ENCODE measurements at regions not wholly inside any gene's neighbourhood (a gene's known extent, or its start where the extent isn't known, plus 50 kb on each side); places are given as distances from the start of the nearest gene placed in this dataset.

GRCh38 chr4:163804001-163804400 lies 309.5 kb downstream of the TMA16 start:
- Histone ChIP-seq H2BK120ac (replicated peaks; ENCODE audit: low read depth, low read length) (no peak overlapping the region), H2BK5ac (ENCODE audit: low read depth, low read length) (no peak overlapping the region), H4K20me1 (replicated peaks in 1 of 2; ENCODE audit: control insufficient read depth in 1 of 2, insufficient read depth in 2 of 2, low read length in 2 of 2) (no peaks in the 10 kb centered on the region), H3K23ac (ENCODE audit: insufficient read length) (no peak overlapping the region), H3K4me2 (ENCODE audit: insufficient read depth in 1 of 2, low read depth in 2 of 2, low read length in 2 of 2) (no peak overlapping the region), H3K23me2 (ENCODE audit: low read depth, low read length) (no peaks in the 10 kb centered on the region), H3K27ac (ENCODE audit: low read depth, low read length) (no peak overlapping the region), H3K79me1 (ENCODE audit: low read depth, low read length) (no peaks in the 10 kb centered on the region), H3K9me3 (ENCODE audit: insufficient read depth in 2 of 2, low read depth in 1 of 2, low read length in 1 of 2) (no peaks in the 10 kb centered on the region), H2BK12ac (ENCODE audit: low read depth, low read length) (no peak overlapping the region), H2AFZ (ENCODE audit: low read length) (no peak overlapping the region), H3K9ac (replicated peaks in 1 of 4; ENCODE audit: extremely low read depth in 1 of 4, low read depth in 3 of 4, low read length in 3 of 4) (no peak overlapping the region), H4K91ac (replicated peaks; ENCODE audit: insufficient read length, low read length) (no peak overlapping the region), H3K56ac (replicated peaks; ENCODE audit: insufficient read length, low read depth, low read length) (no peak overlapping the region), H3K4me3 (ENCODE audit: extremely low read depth in 1 of 4, insufficient read depth in 2 of 4, low read depth in 3 of 4, low read length in 4 of 4) (no peak overlapping the region), H3K36me3 (ENCODE audit: control insufficient read depth in 2 of 4, insufficient read depth in 4 of 4, low read length in 3 of 4) (no peaks in the 10 kb centered on the region), H2BK20ac (ENCODE audit: low read length) (no peak overlapping the region), H3K4me1 (replicated peaks in 1 of 4; ENCODE audit: control insufficient read depth in 3 of 4, insufficient read depth in 4 of 4, low read length in 3 of 4) (no peaks in the 10 kb centered on the region), H4K8ac (ENCODE audit: extremely low read depth, insufficient read depth, low read length) (no peak overlapping the region), H2AK5ac (ENCODE audit: low read depth, low read length) (no peak overlapping the region), H3K18ac (ENCODE audit: extremely low read depth, low read length) (no peak overlapping the region), H3K27me3 (replicated peaks in 1 of 4; ENCODE audit: control insufficient read depth in 3 of 4, extremely low read depth in 1 of 4, insufficient read depth in 3 of 4, low read length in 3 of 4) (no peaks in the 10 kb centered on the region), H3K79me2 (ENCODE audit: control insufficient read depth in 1 of 2, insufficient read depth in 2 of 2, low read length in 2 of 2) (no peaks in the 10 kb centered on the region), H2BK15ac (ENCODE audit: low read length) (no peak overlapping the region), H3K4ac (replicated peaks; ENCODE audit: insufficient read length, low read depth, low read length) (no peak overlapping the region), H3K14ac (ENCODE audit: insufficient read length) (no peak overlapping the region), H4K5ac (ENCODE audit: insufficient read length, low read depth, low read length) (no peak overlapping the region)
- FAIRE-seq (no peak), DNase-seq (ENCODE audit: low read depth in 1 of 2, low spot score in 2 of 2) (no peak)
- CTCF ChIA-PET (ENCODE audit: partially characterized antibody) = interaction anchor here (0.5 to 1.8 kb wide), 3 partner anchors 13 to 248 kb away, joined by 3 to 6 read pairs (median 5); no protein-coding TSS in a partner anchor
- TF ChIP-seq KDM4A (IDR thresholded peaks at IDR 0.05; ENCODE audit: low read depth, low read length, severe bottlenecking) (no peak), EZH2 (IDR thresholded peaks at IDR 0.05; ENCODE audit: low read depth, low read length, severe bottlenecking) (no peak), KDM1A (IDR thresholded peaks at IDR 0.05; ENCODE audit: borderline replicate concordance, low read length) (no peak), SRF (IDR thresholded peaks at IDR 0.05; ENCODE audit: low read depth, low read length) (no peak), ATF3 (IDR thresholded peaks at IDR 0.05; ENCODE audit: insufficient read depth, low read depth, low read length) (no peak), POLR2A (IDR thresholded peaks at IDR 0.05; ENCODE audit: control extremely low read depth in 1 of 2, low read depth in 2 of 2, low read length in 2 of 2) (no peak), EP300 (IDR thresholded peaks at IDR 0.05; ENCODE audit: borderline replicate concordance in 1 of 2, low read depth in 2 of 2, low read length in 2 of 2) (no peak), MAX (IDR thresholded peaks at IDR 0.05) (no peak), SIX5 (IDR thresholded peaks at IDR 0.05; ENCODE audit: low read depth, low read length) (no peak), HDAC6 (IDR thresholded peaks at IDR 0.05; ENCODE audit: low read depth, low read length) (no peak), MAFK (IDR thresholded peaks at IDR 0.05; ENCODE audit: low read depth, low read length) (no peak)
- POLR2A ChIA-PET (ENCODE audit: partially characterized antibody) = no interaction called here

Data from H1 (cell line).